Natural killer cell treated with Interleukin-12 subunit alpha and Interleukin-12 subunit beta and Interleukin-15 and Interleukin-18, amount 100 ng/mL, for 72 hours (primary cell): ENCODE measurements at regions not wholly inside any gene's neighbourhood (a gene's known extent, or its start where the extent isn't known, plus 50 kb on each side); places are given as distances from the start of the nearest gene placed in this dataset.
A peak's percentile ranks its signal among the peaks of the same experiment; 100 is the strongest.
"Not testable (repeated sequence)": the region's sequence is repeated elsewhere in the genome, so short reads cannot be mapped to it uniquely, and the experiment has no call there.

Source experiments
- ATAC-seq, 2 donors: fragments of 150-1000 bp; cut with Tn5 transposase in 1 of 2; sonication (Bioruptor Pico), chemical (Tn5 transposase) in 1 of 2; 2 replicates each; pipeline ENCODE4 v1.10.0; 2021
- DNase-seq: peaks from one replicate; pipeline ENCODE4 v3.0.0; 2022; ENCODE audit warnings: low spot score
- H3K27ac Mint-ChIP-seq, 2 donors: 1 replicate in 1 of 2; 2 replicates in 1 of 2; pipeline ENCODE4 v1.8.0; 2022; ENCODE audit warnings: mixed read lengths in 2 of 2, mild to moderate bottlenecking in 1 of 2, moderate library complexity in 1 of 2
- H3K27me3 Mint-ChIP-seq, 2 donors: 1 replicate in 1 of 2; 2 replicates in 1 of 2; pipeline ENCODE4 v1.8.0; 2022; ENCODE audit warnings: mixed read lengths in 2 of 2
- H3K36me3 Mint-ChIP-seq: one replicate; pipeline ENCODE4 v1.8.0; 2022; ENCODE audit warnings: mixed read lengths
- H3K4me1 Mint-ChIP-seq, 2 donors: 1 replicate in 1 of 2; 2 replicates in 1 of 2; pipeline ENCODE4 v1.8.0; 2022; ENCODE audit warnings: low read depth in 2 of 2, mixed read lengths in 2 of 2, mild to moderate bottlenecking in 1 of 2
- H3K4me3 Mint-ChIP-seq: one replicate; pipeline ENCODE4 v1.8.0; 2022; ENCODE audit warnings: mixed read lengths
- H3K9me3 Mint-ChIP-seq: 2 replicates; pipeline ENCODE4 v1.8.0; 2022; ENCODE audit warnings: mixed read lengths

DNA sequence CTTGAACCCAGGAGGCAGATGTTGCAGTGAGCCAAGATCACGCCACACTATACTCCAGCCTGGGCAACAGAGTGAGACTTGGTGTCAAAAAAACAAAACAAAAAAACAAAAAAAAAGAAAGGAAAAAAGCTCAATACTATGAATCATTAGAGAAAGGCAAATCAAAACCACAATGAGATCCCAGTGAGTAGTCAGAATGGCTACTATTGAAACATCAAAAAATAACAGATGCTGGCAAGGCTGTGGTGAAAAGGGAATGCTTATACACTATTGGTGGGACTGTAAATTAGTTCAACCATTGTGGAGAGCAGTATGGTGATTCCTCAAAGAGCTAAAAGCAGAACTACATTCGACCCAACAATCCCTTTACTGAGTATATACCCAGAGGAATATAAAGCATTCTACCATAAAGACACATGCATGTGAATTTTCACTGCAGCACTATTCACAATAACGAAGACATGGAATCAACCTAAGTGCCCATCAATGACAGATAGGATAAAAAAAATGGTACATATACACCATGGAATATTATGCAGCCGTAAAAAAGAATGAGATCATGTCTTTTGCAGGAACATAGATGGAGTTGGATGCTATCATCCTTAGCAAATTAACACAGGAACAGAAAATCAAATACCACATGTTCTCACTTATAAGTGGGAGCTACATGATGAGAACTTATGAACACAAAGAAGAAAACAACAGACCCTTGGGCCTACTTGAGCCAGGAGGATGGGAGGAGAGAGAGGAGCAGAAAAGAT lies 81.9 kb upstream of the ARRDC3 start:
- DNase-seq = no peak
- no peaks in the 10 kb centered on the region for H3K27me3 Mint-ChIP-seq
- H3K4me1 Mint-ChIP-seq = peaks cover 16 to 17% of the 10 kb centered on the region in 2 donors
- ATAC-seq = no peak
- no peaks in the 10 kb centered on the region for H3K9me3 Mint-ChIP-seq
- H3K27ac Mint-ChIP-seq = no peak overlapping the region
- no peak overlapping the region for H3K4me3 Mint-ChIP-seq
- no peaks in the 10 kb centered on the region for H3K36me3 Mint-ChIP-seq

DNA sequence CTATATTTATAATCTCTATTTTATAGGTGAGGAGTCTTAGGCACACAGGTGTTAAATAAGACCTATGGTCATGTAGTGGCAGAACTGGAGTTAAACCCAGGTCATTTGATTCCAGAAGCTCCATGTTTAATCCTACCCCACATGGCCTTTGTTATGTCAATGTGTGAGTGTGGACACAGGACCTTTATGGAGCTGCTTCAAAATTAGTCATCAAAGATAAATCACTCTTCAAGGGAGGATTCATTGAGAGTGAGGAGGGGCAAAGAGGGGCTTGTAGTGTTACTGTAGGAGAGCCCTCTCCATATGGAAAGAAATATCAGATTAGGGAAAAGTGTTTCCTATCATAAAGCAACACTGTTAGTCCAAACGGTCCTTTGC lies 74.6 kb upstream of the ARRDC3 start:
- Mint-ChIP-seq H3K27ac (no peak overlapping the region), H3K9me3 (no peaks in the 10 kb centered on the region), H3K36me3 (peaks cover 5% of the 10 kb centered on the region), H3K4me3 (no peak overlapping the region), H3K4me1 (peaks cover 10 to 12% of the 10 kb centered on the region in 2 donors), H3K27me3 (no peaks in the 10 kb centered on the region)
- DNase-seq (no peak), ATAC-seq (no peak)

DNA sequence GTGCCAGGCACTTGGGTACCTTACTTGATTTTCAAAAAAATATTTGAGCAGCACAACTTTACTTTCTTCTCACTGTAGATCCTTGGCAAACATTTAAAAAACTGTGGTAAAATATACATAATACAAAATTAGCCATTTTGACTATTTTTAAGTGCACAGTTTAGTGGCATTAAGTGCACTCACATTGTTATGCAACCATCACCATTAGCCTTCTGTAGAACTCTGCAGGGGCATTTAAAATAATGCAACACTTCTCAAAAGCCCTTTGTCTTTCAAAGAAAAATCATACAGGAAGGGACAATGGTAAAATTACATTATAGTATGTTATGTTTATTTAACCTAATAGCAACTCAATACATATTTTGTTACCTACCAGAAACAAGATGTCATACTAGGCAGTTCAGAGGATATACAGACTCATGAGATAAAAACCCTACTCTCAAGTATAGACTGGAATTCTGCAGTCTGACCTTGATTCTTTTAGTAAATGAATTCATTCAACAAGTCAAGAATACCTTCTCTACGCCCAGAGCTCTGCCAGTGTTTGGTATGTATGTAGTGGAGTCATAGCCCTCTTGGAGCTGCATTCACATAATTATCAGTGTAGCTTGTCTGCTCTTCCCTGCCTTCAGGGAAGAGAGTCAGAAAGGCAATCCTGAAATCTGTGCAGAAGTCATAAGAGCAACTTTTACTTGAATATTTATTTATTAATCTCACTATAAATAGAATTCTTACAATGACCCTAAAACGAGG lies 74.0 kb upstream of the ARRDC3 start:
- H3K36me3 Mint-ChIP-seq = peaks cover 5% of the 10 kb centered on the region
- DNase-seq (no peak), ATAC-seq (no peak)
- H3K4me3 Mint-ChIP-seq = no peak overlapping the region
- H3K4me1 Mint-ChIP-seq = peaks cover 10 to 12% of the 10 kb centered on the region in 2 donors
- no peaks in the 10 kb centered on the region for H3K27me3 Mint-ChIP-seq
- H3K9me3 Mint-ChIP-seq = no peaks in the 10 kb centered on the region
- H3K27ac Mint-ChIP-seq = no peak overlapping the region

DNA sequence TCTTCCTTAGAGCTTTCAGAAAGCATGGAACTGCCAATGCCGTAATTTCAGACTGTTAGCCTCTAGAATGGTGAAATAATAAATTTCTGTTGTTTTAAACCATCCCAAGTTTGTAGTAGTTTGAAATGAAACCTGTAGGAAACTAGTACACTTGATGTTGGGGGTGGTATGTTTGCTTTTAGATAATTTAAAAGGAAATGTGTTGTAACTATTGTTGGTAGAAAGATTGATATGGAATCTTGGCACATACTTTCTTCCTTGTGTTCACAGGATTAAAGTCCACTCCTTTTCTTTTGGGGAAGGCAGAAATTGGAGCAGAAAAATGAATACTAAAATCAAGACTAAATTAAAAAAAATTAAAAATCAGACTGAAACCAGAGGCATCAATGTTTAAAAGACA lies 66.0 kb upstream of the ARRDC3 start:
- Mint-ChIP-seq H3K27me3 (no peaks in the 10 kb centered on the region), H3K4me1 (peaks cover 5 to 16% of the 10 kb centered on the region in 2 donors), H3K4me3 (no peak overlapping the region), H3K27ac (no peak overlapping the region), H3K9me3 (peaks cover 3% of the 10 kb centered on the region), H3K36me3 (no peaks in the 10 kb centered on the region)
- ATAC-seq = no peak
- DNase-seq = no peak

DNA sequence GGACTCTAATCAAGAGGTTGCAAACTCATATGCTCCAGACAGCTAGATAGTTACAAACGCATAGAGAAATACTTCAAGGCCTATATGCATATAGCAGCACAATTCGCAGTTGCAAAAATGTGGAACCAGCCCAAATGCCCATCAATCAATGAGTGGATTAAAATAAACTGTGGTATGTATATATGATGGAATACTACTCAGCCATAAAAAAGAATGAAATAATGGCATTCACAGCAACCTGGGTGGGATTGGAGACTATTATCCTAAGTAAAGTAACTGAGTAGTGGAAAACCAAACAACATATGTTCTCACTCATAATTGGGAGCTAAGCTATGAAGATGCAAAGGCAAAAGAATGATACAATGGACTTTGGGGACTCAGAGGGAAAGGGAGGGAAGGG lies 65.0 kb upstream of the ARRDC3 start:
- peaks cover 2 to 17% of the 10 kb centered on the region in 2 donors for H3K4me1 Mint-ChIP-seq
- H3K27me3 Mint-ChIP-seq, H3K9me3 Mint-ChIP-seq, H3K4me3 Mint-ChIP-seq, DNase-seq, H3K27ac Mint-ChIP-seq, ATAC-seq, H3K36me3 Mint-ChIP-seq: not testable (repeated sequence)

DNA sequence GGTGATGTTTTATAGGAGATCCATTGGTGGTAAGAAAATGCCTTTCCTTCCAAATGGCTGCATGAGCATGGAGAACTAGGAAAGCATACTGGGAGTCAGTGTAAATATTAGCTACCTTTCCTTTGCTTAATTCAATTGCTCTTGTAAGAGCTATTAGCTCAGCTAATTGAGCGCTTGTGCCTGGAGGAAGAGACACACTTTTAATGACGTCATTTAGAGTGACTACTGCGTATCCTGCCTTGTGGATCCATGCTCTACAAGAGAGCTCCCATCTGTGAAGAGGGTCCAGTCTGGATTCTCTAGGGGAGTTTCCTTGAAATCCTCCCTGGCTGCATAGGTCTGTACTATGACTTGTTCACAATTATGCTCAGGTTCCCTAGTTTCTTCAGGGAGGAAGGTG lies 63.8 kb upstream of the ARRDC3 start:
- DNase-seq, H3K4me3 Mint-ChIP-seq, H3K36me3 Mint-ChIP-seq, H3K9me3 Mint-ChIP-seq, ATAC-seq, H3K27me3 Mint-ChIP-seq, H3K27ac Mint-ChIP-seq: not testable (repeated sequence)
- peaks cover 0 to 13% of the 10 kb centered on the region in 2 donors for H3K4me1 Mint-ChIP-seq

DNA sequence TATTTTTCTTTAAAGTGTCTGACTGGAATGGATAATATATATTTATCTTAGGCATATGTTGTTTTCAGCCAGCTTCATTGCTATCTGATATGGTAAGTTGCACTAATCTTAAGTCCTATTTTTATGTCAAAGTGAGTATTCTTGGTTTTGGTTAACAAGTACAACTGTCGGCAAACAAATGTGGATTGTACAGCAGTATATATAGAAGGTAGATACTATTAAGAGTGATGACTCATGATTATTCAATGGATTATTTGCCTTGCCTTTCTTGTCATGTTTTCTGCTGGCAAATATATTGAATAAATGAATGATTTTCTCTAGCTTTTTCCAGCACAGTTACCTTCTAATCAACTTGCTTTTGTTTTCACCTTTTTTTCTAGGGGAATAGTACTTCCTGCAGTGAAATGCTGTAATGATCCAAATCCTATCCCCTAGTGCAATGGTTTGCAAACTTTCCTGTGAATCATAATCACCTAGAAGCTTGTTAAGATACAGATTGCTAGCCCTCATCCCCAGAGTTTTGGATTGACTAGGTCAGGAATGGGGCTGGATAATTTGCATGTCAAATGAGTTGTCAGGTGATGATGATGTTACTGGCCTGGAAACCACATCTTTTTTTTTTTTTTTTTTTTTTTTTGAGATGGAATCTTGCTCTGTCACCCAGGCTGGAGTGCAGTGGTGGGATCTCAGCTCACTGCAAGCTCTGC lies 60.8 kb upstream of the ARRDC3 start:
- no peaks in the 10 kb centered on the region for H3K36me3 Mint-ChIP-seq
- no peak overlapping the region for H3K4me3 Mint-ChIP-seq
- DNase-seq (no peak), ATAC-seq (no peak)
- no peaks in the 10 kb centered on the region for H3K27me3 Mint-ChIP-seq
- no peak overlapping the region for H3K27ac Mint-ChIP-seq
- H3K9me3 Mint-ChIP-seq = peaks cover 3% of the 10 kb centered on the region
- peaks cover 0 to 7% of the 10 kb centered on the region in 2 donors for H3K4me1 Mint-ChIP-seq

DNA sequence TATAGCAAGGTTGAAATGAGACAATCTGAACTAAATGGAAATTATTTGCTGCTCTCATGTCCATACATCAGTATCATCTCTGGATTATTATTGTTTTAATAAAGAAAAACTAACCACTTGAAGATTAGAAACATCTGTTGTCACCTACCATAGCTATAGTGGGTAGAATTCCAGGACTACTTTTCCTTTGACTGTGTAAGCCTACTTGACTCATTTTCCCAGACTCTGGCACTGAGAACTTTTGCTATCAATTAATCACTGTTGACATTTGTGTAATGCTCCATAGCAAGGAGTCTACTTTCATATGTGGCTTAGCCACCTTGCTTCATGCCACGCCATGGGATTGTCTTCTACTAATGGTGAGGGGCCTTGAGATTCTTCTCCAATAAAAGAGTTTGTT lies 59.9 kb upstream of the ARRDC3 start:
- Mint-ChIP-seq H3K27me3 (no peaks in the 10 kb centered on the region), H3K4me1 (peaks cover 0 to 5% of the 10 kb centered on the region in 2 donors), H3K27ac (no peak overlapping the region), H3K4me3 (no peak overlapping the region), H3K9me3 (peaks cover 1% of the 10 kb centered on the region), H3K36me3 (no peaks in the 10 kb centered on the region)
- DNase-seq (no peak), ATAC-seq (no peak)

DNA sequence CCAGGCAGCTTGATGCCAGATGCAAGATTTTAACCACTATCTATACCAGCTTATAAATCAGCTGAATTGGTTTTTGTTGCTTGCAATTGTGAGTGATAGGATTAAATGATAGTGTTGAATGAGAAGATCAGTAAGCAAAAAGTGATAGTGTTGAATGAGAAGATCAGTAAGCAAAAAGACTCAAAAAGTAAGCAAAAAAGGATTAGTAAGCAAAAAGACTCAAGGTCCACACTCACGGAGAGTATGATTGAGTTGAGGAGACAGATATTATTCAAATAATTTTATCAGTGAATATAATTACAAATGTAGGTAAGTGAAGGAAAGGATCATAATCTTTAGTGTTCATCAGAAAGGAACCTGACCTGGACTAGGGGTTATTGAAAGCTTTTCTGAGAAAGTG lies 58.0 kb upstream of the ARRDC3 start:
- Mint-ChIP-seq H3K27me3 (no peaks in the 10 kb centered on the region), H3K36me3 (no peaks in the 10 kb centered on the region), H3K4me1 (peaks cover 1 to 8% of the 10 kb centered on the region in 2 donors), H3K4me3 (no peak overlapping the region), H3K9me3 (no peaks in the 10 kb centered on the region), H3K27ac (no peak overlapping the region)
- no peak for DNase-seq
- ATAC-seq = no peak

DNA sequence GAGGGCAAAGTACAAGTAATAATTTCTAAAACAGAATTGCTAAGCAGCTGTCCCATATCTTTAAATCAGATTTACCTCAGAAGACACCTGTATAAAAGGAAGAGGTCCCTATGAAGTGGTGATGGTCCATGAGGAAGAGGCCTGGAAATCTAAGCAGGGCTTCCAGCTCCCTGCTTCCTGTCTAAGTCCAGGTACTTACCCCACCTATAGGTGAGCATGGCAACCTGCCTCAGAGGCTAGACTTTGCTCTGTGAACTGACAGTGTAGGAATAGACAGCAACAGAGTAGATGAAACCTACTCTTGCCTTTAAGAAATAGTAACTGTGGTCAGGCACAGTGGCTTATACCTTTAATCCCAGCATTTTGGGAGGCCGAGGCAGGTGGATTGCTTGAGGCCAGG lies 55.8 kb upstream of the ARRDC3 start:
- Mint-ChIP-seq H3K4me1 (peaks cover 18 to 24% of the 10 kb centered on the region in 2 donors), H3K36me3 (no peaks in the 10 kb centered on the region), H3K27me3 (no peaks in the 10 kb centered on the region), H3K27ac (no peak overlapping the region), H3K9me3 (no peaks in the 10 kb centered on the region), H3K4me3 (no peak overlapping the region)
- no peak for DNase-seq
- no peak for ATAC-seq

DNA sequence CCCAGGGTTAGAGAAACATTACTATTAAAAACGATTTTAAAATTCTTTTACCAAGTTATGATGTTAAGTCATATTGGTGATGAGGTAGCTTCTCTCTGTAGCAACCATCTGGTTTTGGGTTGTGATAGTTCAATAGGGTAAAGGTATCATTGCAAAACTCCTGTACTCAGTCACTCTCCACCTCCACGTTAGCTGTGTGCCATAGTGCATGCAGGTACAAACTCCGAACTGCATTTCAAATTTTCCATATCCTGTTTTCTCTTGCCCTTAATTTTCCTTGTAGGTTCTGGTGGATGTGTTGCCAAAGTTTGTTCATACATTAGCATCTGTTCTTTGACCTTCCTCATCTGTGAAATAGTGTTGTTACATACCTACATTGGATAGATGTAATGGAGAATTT lies 53.1 kb upstream of the ARRDC3 start:
- Mint-ChIP-seq H3K36me3 (no peaks in the 10 kb centered on the region), H3K27me3 (no peaks in the 10 kb centered on the region), H3K4me3 (no peak overlapping the region), H3K9me3 (no peaks in the 10 kb centered on the region), H3K27ac (peak overlapping the region in 1 of 2 donors; percentile 85), H3K4me1 (peaks cover 20 to 28% of the 10 kb centered on the region in 2 donors)
- ATAC-seq (no peak), DNase-seq (no peak)

DNA sequence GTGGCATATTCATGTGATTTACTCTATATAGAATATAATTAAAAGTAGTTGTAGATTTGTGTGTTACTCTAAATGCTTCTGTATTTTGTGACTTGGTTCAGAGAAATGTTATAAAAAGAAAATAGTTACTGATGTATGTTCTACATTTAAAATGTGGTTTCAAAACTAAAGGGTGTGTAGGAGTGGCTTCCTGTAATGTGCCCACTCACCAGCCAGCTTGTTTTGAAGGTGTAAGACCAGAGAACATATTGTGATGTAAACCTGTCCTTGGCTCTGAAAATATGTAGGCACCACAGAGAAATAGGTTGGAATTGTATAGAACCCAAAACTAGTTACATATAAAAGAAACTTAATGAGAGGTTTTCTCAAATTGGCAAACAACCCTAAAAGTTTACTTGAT lies 51.2 kb upstream of the ARRDC3 start:
- H3K4me3 Mint-ChIP-seq = peak overlapping the region; percentile 24
- no peaks in the 10 kb centered on the region for H3K27me3 Mint-ChIP-seq
- peaks cover under 1% of the 10 kb centered on the region for H3K9me3 Mint-ChIP-seq
- H3K27ac Mint-ChIP-seq = peak overlapping the region; percentile 58 to 85
- peaks cover 20 to 28% of the 10 kb centered on the region in 2 donors for H3K4me1 Mint-ChIP-seq
- H3K36me3 Mint-ChIP-seq = peaks cover 7% of the 10 kb centered on the region
- peak in 1 of 2 donors; percentile 52 for ATAC-seq
- DNase-seq = no peak

DNA sequence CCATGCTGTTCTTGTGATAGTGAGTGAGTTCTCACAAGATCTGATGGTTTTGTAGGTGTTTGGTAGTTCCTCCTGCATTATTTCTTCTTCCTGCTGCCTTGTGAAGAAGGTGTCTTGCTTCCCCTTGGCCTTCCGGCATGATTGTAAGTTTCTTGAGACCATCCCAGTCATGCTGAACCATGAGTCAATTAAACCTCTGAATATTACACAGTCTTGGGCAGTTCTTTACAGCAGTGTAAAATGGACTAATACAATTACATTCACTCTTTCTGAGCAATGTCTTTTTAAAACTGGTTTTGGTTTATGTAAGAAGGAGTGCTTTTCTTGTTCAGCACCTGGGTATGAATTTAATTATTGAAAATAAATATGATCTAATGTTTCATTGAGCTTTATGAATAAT lies 50.7 kb upstream of the ARRDC3 start:
- Mint-ChIP-seq H3K36me3 (peaks cover 11% of the 10 kb centered on the region), H3K4me1 (peaks cover 24 to 28% of the 10 kb centered on the region in 2 donors), H3K27me3 (no peaks in the 10 kb centered on the region), H3K9me3 (peaks cover 4% of the 10 kb centered on the region), H3K4me3 (peak overlapping the region; percentile 24), H3K27ac (peak overlapping the region; percentile 58 to 85)
- DNase-seq (no peak), ATAC-seq (peak in 1 of 2 donors; percentile 59)
